GM21367 (cell line): ENCODE measurements at regions not wholly inside any gene's neighbourhood (a gene's known extent, or its start where the extent isn't known, plus 50 kb on each side); places are given as distances from the start of the nearest gene placed in this dataset.

ENCODE experiments used
- ATAC-seq: cut with Tn5 transposase; IDR thresholded peaks from one replicate; pipeline ENCODE4 v1.9.1; 2021; ENCODE audit not compliant: unreplicated experiment

DNA sequence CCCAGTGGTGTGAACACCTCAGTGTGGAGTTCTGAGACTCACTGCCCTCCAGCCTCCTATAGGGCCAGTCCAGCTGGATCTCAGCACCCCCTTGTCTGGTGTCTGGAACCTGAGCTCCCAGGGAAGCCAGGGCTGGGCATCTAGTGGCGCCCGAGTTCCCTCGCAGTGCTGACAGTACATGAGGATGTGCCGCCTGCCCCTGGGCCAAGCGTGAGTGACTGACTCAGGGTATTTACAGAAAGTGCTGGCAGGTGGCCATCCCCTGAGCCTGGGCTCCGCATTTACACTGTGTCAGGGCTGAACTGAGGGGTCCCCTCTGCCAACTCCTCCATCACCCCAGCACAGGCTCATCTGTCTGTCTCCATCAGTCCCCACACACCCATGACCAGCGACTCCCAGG is 185.3 kb downstream of the BRD1 start:
- no peak for ATAC-seq

DNA sequence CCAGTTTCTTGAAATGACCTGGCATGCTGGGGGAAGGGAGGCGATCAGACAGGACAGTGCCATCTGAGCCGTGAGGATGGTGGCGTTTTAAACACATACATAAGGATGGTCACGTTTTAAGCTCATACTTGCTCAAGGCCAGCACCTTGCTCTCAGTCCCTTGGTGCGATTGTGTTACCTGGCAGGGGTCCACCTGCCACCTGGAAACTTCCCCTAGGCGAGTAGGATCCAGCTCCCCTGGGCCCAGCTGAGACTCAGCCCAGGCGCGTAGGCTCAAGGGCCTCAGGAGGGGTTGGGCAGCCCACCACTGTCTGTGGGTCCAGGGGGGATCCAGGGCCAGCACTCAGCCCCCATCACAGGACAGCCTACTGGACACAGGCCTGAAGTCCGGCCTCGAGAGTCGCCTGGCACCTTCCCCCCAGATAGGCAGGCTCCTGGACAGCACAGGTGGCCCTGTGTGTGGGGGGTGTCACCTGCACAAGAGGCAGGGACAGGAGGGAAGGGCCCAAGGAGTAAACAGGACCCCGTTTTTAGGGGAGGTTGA is 185.8 kb downstream of the BRD1 start:
- ATAC-seq = no peak

DNA sequence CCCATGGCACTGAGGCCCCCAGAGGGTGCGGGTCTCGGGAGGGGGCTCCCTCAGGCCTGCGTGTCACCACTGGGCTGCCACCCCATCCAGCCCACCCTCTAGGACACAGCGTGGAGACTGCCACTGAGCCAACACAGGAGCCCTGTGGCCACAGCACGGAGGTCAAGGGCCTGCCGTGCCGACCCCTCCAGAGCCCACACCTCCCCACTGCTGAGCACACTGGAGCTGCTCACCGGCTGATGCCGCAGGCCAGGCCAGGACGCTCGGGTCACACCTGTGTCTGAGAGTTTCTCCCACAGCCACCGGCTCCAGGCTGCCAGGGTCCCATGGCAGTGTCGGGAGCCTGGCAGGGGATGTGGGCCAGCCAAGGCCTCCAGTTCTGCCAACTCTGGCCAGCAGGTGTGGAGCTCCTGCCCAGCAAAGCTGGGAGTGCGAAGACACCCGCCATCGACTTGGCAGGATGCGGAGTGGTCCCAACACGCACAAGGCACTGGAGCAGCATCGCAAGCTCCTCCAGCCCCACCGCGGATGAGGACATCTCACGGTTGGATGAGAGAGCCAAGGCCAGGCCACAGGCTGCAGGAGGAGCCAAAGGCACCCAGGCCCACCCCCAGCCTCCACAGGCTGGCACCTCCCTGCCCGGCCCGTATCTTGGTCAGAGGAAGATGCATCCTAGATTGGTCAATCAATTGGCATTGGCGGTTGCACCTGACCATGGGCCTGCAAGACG is 187.1 kb downstream of the BRD1 start:
- ATAC-seq = no peak

DNA sequence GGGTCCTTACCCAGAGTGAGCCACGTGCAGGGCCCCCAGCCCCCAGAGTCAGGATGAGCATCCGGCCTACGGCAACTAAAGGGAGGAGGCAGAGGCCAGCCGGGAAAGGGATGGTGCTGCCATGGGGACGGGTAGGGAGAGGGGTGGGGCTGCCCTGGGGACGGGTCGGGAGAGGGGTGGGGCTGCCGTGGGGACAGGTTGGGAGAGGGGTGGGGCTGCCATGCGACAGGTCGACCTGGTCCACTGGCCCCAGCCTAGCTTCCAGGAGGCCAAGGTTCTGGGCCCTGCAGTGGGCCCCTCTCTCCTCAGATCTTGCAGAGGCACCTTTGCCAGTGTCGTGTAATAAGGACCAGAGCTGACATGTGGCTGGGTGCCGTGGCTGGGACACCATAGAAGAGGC is 187.7 kb downstream of the BRD1 start:
- ATAC-seq = no peak

DNA sequence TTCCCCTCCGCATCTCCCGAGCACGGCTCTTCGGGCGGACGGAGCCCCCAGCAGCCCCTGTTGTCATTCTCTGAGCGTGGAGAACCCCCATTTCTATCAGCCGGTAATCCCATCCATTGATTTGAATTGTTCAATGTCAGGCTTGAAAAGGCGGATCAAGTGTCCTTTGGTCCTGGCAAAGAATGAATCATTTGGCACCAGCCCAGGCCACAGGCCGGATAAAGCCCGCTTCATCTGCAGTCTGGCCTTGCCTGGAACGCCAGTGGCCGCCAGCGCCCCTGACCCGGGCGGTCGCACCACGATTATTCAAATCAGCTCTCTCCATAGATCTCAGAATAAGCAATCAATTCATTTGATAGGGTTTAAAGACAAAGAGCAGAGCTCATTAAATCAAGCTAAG is 188.9 kb downstream of the BRD1 start:
- no peak for ATAC-seq

DNA sequence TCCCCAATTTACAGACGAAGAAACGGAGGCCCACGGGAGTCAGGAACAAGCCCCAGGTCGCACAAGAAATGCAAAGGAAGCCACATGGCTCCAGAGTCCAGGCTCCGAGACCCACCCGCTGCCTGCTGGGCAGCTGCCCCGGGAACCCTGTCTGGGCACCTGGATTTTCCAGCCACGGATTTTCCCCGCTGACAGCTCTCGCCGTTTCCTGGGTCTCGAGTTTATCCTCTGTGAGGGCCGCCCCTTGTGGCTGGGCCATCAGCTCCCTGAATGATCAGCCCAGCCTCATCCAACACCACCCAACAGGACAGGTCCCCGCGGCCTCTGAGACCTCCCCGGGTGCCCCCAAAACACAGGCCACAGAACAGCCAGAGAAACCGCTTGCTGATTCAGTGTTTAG is 189.7 kb downstream of the BRD1 start:
- ATAC-seq = no peak

DNA sequence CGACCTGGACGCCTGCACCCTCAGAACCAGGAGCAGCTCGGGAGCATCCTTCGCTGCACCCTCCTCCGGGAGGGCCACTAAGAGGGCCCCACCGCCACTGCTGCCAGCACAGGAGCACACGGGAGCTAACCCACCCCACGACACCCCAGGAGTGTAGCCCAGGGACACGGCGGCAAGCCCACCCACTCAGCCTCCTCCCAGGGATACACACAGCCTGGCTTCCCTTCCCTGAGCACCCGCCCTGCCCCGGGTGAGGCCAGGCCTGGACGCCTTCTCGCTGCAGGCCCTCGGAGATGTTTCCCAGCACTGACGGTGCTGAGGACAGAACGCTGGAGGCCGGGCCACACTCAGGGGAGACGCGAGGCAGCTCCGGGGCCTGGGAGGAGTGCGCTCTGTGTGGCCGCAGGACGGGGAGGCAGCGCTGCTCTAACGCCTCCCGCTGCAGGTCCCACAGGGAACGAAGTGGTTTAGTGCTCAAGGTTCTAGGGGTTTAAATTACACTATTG is 190.4 kb downstream of the BRD1 start:
- ATAC-seq = no peak

DNA sequence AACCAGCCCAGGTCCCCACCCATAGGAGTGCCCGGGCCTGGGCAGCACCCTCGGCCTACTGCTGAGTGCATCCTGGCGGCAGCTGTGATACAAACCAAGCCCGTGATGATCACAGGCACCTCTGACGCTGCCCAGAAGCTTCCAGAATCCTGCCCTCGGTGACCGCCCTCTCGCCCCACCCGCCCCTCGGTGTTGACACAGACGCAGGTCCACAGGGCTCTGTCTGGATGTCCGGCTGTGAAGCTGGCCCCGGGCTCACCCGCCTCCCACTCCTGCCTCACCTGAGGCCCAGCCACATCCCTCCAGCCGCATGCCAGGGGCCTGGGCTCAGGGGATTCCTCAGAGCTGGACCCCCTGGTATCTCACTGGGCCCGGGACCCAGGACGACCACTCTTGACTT is 191.0 kb downstream of the BRD1 start:
- ATAC-seq = no peak

DNA sequence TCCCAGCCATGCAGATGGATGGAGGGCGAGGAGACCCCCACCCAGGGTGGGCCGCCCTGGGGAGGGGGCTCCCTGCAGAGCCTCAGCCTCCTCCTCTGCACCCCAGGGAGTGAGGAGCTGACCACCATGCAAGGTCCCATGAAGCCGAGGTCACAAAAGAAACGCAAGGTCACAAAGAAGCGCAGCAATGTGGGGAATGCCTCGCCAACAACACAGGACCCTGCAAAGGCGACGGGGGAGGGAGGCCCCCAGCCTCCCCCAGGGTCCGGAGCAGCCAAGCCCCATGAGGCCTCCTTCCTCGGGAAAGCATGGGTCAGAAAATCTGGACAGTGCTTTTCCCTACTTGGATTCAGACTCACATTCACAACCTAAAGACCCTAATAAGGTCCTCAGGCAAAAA is 191.5 kb downstream of the BRD1 start:
- ATAC-seq = no peak

DNA sequence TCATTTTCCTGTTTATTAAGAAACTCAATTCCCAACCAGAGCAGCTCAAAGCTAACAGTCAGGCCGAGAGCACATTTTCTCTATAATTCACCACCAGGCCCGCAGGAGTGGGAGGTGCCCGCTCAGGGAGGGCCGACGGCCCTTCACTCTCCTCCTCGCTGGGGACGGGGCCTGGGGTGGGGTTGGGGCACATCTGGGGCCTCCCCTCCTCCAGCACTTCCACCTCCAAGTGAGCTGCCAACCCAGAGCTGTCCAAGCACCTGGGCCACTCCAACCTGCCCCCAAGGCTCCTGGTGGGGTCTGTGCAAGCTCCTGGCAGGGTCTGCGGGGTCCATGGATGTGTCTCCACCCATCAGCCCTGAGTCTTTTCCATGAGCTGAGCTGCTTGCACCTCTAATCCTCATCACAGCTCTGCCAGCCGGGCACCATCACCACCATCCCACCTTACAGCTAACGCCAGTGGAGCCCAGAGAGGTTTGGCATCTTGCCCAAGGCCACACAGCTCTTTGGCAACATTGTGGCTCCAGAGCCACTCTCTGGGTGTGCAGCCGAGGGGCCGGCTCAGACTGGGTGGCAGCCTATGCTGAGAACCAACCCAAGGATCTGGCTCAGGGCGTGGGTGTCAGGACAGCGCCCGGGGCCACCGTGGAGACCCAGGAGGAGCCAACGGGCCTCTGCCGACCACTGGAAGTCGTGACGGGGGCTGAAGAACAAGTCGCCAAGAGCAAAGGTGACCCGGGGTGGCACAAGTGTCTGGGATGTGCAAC is 193.5 kb downstream of the BRD1 start:
- no peak for ATAC-seq

DNA sequence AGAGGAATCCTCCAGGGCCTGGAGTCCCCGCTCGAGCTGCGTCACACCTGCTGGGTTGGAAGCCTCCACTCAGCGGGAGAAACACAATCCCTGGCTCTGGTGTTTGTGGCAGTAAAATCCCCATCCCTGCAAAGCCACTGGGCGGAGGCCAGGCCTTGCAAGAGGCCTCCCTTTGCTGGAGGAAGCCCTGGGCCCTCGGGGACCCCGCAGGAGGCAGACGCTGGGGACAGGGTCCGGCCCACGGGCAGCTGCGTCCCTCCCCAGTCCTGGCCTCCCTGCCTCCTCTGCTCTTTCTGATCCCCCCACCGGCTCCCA is 194.7 kb downstream of the BRD1 start:
- ATAC-seq = no peak

DNA sequence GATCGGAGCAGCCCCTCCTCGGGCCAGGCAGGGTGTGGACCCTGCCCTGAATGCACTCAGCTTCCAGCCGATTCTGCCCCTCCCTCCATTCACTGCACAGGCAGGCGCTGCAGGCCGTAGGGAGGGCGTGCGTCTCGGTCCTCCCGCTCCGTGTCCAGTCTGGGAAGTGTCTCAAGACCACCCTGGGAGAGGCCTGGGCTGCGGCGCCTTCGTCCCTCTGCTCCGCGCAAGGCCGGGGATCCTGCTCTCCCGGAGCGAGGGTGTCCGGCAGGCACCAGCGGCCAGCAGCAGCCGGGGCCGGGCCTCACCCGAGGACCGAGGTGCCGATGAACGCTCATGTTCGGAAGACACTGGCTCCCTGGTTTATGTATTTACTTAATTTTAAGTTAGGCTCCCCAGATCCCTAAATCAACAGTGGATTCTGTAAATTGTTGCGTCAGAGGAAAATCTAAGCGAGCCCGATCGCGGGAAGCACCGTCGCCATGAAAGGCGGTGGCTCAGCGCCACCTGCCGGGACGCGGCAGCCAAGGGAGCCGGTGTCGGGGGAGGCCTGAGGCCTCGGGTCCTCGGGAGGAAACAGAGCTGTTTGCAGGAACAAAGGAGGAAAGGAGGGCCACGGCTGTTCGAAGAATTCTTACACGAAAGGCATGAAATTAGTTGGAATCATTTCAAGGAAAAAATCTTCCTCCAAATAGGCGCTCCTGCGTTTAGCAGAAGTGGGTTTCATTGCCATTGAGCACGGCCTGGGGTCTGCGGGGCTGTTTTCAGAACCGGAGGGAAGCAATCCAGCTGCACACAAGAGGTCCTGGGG is 195.3 kb downstream of the BRD1 start:
- no peak for ATAC-seq

DNA sequence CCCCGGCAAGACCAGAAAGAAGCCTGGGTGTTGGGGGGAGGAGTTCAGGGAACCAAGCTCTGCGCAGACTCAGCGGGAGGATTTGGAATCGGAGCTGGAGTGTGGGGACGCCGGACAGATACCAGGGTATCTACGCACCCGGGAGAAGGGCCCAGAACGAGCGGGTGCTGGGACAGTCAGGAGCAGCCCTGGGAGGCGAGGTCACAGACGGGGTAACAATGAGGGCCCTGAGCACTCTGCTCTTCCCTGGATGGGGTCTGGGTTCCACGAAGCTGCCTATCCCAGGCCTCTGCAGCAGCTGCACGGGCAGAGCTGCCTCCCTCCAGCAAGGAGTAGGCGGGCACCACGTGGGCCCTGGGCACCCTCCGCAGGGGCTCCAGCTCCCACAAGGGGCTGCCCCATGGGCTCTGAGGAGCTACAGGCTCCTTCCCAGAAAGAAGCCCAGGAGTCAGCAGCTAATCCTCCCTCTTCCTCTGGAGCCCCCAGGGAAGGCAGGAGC is 197.2 kb downstream of the BRD1 start:
- ATAC-seq = no peak

DNA sequence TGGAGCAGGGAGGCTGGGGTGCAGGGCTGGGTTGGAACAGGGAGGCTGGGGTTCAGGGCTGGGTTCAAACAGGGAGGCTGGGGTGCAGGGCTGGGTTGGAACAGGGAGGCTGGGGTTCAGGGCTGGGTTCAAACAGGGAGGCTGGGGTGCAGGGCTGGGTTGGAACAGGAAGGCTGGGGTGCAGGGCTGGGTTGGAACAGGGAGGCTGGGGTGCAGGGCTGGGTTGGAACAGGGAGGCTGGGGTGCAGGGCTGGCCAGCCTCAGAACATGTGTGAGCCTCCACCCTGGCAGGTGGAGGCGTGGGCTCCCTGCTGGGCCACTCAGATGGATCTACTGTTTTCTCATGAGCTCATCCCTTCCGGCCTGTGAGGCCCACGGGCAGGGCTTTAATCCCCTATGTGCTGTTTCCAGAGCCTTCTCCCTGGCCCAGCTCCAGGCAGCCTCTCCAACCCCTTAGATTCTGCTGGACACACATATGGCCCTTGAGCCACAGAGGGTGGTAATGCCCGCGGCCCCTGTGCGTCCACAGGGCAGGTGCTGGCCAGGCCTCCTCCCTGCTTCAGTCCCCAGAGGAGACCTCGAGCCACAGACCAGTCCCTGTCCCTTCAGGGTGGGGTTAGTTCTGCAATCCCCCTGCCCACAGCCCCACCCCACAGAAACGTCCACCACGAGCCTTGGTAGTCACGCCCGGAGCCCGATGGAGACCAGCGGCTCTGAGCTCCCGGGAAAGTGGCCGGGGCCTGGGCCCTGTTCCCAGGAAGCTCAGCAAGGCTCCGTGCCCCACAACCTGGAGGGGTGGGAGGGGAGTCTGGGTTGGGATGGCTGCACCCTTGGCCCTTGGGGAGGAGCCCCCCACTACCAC is 197.9 kb downstream of the BRD1 start:
- ATAC-seq = no peak

DNA sequence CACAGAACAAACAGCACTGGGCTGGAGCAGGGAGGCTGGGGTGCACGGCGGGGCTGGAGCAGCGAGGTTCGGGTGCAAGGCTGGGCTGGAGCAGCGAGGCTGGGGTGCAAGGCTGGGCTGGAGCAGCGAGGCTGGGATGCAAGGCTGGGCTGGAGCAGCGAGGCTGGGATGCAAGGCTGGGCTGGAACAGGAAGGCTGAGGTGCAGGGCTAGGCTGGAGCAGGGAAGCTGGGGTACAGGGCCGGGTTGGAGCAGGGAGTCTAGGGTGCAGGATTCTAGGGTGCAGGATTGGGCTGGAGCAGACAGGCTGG is 198.5 kb downstream of the BRD1 start:
- ATAC-seq = no peak

DNA sequence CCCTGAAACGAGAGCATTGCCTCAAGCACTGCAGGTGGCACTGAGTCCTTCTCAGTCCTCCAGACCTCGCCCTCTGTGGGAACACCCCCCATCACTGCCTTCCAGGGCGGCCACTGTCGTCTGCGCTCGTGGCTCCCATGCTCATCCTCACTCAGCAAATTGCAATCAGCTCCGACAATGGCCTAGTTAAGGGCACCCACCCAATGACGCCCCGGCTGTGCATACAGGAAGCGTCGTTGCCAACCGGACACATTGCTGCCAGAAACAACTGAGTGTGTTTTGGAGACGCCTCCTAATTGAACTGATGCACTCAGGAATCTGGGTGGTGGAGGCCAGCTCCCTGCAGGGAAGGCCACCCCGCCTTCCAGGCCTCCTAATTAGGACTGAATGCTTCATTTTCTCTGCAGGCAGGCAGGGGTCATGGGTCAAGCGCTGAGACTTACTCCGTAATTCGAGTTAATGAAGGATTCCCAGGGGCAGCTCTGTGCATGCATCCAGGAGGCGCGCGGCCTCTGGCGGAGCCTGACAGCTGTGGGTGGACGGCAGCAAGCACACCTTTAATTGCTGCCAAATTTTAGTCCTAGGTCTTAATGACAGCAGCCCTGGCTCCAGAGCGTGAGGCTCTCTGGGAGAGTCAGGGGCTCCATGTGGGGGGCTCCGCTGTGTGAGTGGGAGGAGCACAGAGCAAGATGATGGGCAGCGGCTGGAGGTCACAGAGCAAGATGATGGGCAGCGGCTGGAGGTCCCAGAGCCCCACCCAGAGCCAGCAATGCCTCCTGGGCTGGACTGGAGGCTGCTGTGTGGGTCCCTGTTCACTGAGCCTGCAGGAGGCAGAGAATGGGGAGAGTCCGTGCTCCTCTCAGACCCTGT is 199.0 kb downstream of the BRD1 start:
- ATAC-seq = no peak

DNA sequence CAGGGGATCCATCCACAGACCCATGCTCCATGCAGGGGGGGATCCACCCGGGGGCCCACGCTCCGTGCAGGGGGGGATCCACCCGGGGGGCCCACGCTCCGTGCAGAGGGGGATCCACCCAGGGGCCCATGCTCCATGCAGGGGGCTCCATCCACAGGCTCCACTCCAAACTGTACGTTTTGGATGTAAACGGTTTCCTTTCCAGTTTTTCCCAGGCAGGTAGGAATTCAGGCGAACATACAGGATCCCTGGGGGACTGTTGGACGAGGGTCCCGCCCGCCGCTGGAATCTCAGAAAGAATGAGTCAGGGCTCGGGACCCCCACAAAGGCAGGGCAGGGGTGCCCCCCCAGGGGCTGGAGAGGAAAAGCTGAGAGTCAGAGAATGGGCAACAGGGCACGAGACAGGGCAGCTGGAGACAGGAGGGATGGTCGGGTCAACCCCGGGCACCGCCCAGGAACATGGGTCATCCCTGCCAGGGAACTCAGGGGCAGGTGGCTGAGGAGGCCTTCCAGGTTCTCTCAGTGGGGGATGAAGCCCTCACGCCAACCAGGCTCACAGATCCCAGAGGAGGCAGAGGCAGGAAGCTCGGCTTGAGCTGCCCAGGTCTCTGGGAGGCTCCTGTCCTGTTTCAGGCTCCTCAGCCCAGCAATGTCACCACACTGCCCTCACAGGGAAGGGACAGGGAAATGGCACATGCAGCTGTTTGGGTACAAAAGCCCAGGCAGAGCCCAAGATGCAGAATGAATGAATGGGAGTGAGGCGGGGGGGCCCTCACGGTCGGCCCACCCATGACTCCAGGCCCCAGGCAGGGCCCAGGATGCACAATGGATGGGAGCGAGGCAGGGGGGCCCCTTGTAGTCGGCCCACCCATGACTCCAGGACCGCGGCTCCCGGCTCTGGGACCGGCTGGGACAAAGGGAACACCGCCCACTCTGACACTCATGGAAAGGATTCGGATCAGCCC is 200.2 kb downstream of the BRD1 start:
- no peak for ATAC-seq

DNA sequence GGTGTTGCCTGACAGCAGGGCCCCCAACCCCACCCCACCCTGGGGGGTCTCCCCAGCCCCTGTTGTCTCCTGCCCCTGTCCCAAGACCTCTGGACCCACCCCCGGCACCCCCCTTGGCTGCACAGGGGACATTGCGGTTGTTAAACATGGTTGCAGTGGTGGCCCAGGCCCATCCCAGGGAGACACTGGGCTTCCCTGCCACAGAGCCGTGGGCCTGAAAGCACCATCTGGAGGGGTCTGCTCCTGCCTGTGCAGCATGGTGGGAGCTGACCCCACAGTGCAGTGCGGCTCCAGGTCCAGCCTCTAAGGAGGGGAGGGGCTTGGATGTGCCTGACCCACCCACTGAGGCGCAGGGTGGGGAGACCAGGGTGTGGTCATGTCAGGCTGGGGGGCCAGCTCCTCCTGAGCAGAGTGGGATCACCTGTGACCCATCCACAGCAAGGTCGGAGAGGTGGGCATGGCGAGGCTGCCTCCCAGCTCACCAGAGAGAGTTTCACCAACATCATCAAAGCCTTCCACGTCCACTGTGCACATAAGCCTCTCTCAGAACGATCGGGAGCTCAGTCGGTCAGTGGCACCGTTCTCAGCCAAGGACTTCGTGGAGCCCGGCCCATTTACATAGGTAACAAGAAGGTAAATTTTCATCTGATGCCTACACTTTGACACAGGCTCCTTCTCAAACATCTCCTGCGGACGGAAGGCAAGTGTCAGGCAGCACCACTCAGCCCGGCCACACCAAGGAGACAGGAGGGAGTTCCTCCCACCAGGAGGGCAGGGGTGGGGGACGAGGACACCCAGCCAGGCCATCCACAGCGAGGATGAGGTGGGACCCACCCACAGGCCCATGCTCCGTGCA is 201.1 kb downstream of the BRD1 start:
- ATAC-seq = no peak
